ENCODE measurements at regions not wholly inside any gene's neighbourhood (a gene's known extent, or its start where the extent isn't known, plus 50 kb on each side); places are given as distances from the start of the nearest gene placed in this dataset.

- DNase-seq = no peak
- CTCF ChIA-PET = interaction anchor here (0.7 kb wide), 1 partner anchor 11 kb away, joined by 3 read pairs; no protein-coding TSS in a partner anchor
- H3K27ac ChIP-seq (ENCODE audit: insufficient read depth in 1 of 2, low read depth in 1 of 2, low read length in 2 of 2, poor library complexity in 1 of 2, severe bottlenecking in 2 of 2) = no peak overlapping the region
Measured at GRCh38 chr3:107992976-107993684, 97.7 kb downstream of the CD47 start.

GRCh38 chr3:107990926-107991325, 99.9 kb downstream of the CD47 start:
- H3K36me3 ChIP-seq (ENCODE audit: control insufficient read depth in 4 of 4, insufficient read depth in 4 of 4, low read length in 3 of 4) = no peaks in the 10 kb centered on the region
- H3K27ac ChIP-seq (ENCODE audit: insufficient read depth in 1 of 2, low read depth in 1 of 2, low read length in 2 of 2, poor library complexity in 1 of 2, severe bottlenecking in 2 of 2) = no peak overlapping the region
- ChIA-PET POLR2A (no interaction called here), CTCF (no interaction called here)
- no peak for DNase-seq
- 100% methylated on average over 5 of the region's 5 CpGs for WGBS (ENCODE audit: insufficient coverage)
- H3K9me3 ChIP-seq (ENCODE audit: control extremely low read depth in 1 of 5, control insufficient read depth in 4 of 5, insufficient read depth in 2 of 5, low read depth in 1 of 5, low read length in 4 of 5) = no peaks in the 10 kb centered on the region
- peaks cover 0 to 1% (median 0%) of the 10 kb centered on the region in 4 experiments for H3K4me1 ChIP-seq (ENCODE audit: control extremely low read depth in 1 of 4, control insufficient read depth in 4 of 4, insufficient read depth in 4 of 4, low read length in 3 of 4)
- H3K4me3 ChIP-seq (ENCODE audit: control insufficient read depth in 1 of 7, extremely low read depth in 1 of 7, insufficient read depth in 4 of 7, low read depth in 2 of 7, low read length in 6 of 7) = no peak overlapping the region
- no peaks in the 10 kb centered on the region for H3K27me3 ChIP-seq (replicated peaks in 2 of 5; ENCODE audit: control insufficient read depth in 4 of 5, insufficient read depth in 5 of 5, low read length in 4 of 5)

More at GRCh38 chr3:107992976-107993684, 97.7 kb downstream of the CD47 start:
- Histone ChIP-seq H3K4me1 (ENCODE audit: control extremely low read depth in 1 of 4, control insufficient read depth in 4 of 4, insufficient read depth in 4 of 4, low read length in 3 of 4) (peaks cover 0 to 8% (median 0%) of the 10 kb centered on the region in 4 experiments), H3K9me3 (ENCODE audit: control extremely low read depth in 1 of 5, control insufficient read depth in 4 of 5, insufficient read depth in 2 of 5, low read depth in 1 of 5, low read length in 4 of 5) (no peaks in the 10 kb centered on the region), H3K4me3 (ENCODE audit: control insufficient read depth in 1 of 7, extremely low read depth in 1 of 7, insufficient read depth in 4 of 7, low read depth in 2 of 7, low read length in 6 of 7) (no peak overlapping the region), H3K36me3 (ENCODE audit: control insufficient read depth in 4 of 4, insufficient read depth in 4 of 4, low read length in 3 of 4) (no peaks in the 10 kb centered on the region), H3K27me3 (replicated peaks in 2 of 5; ENCODE audit: control insufficient read depth in 4 of 5, insufficient read depth in 5 of 5, low read length in 4 of 5) (no peaks in the 10 kb centered on the region)
- POLR2A ChIA-PET = no interaction called here
- 98% methylated on average over 7 of the region's 9 CpGs for WGBS (ENCODE audit: insufficient coverage)

- 100% methylated on average over 4 of the region's 6 CpGs for whole genome bisulfite sequencing (ENCODE audit: insufficient coverage)
- H3K27ac ChIP-seq (ENCODE audit: insufficient read depth in 1 of 2, low read depth in 1 of 2, low read length in 2 of 2, poor library complexity in 1 of 2, severe bottlenecking in 2 of 2) = no peak overlapping the region
- H3K4me1 ChIP-seq (ENCODE audit: control extremely low read depth in 1 of 4, control insufficient read depth in 4 of 4, insufficient read depth in 4 of 4, low read length in 3 of 4) = peaks cover 0 to 3% (median 3%) of the 10 kb centered on the region in 4 experiments
- H3K4me3 ChIP-seq (ENCODE audit: control insufficient read depth in 1 of 7, extremely low read depth in 1 of 7, insufficient read depth in 4 of 7, low read depth in 2 of 7, low read length in 6 of 7) = no peak overlapping the region
- no peaks in the 10 kb centered on the region for H3K9me3 ChIP-seq (ENCODE audit: control extremely low read depth in 1 of 5, control insufficient read depth in 4 of 5, insufficient read depth in 2 of 5, low read depth in 1 of 5, low read length in 4 of 5)
- H3K36me3 ChIP-seq (ENCODE audit: control insufficient read depth in 4 of 4, insufficient read depth in 4 of 4, low read length in 3 of 4) = no peaks in the 10 kb centered on the region
- H3K27me3 ChIP-seq (replicated peaks in 2 of 5; ENCODE audit: control insufficient read depth in 4 of 5, insufficient read depth in 5 of 5, low read length in 4 of 5) = no peaks in the 10 kb centered on the region
- CTCF ChIA-PET = no interaction called here
- DNase-seq = no peak
- POLR2A ChIA-PET = no interaction called here
Measured at GRCh38 chr3:107990433-107990832, 100.4 kb downstream of the CD47 start.

GRCh38 chr3:107989661-107990060, 101.2 kb downstream of the CD47 start:
- peaks cover 0 to 4% (median 4%) of the 10 kb centered on the region in 4 experiments for H3K4me1 ChIP-seq (ENCODE audit: control extremely low read depth in 1 of 4, control insufficient read depth in 4 of 4, insufficient read depth in 4 of 4, low read length in 3 of 4)
- CTCF ChIA-PET = no interaction called here
- no peak overlapping the region for H3K27ac ChIP-seq (ENCODE audit: insufficient read depth in 1 of 2, low read depth in 1 of 2, low read length in 2 of 2, poor library complexity in 1 of 2, severe bottlenecking in 2 of 2)
- no peaks in the 10 kb centered on the region for H3K27me3 ChIP-seq (replicated peaks in 2 of 5; ENCODE audit: control insufficient read depth in 4 of 5, insufficient read depth in 5 of 5, low read length in 4 of 5)
- H3K36me3 ChIP-seq (ENCODE audit: control insufficient read depth in 4 of 4, insufficient read depth in 4 of 4, low read length in 3 of 4) = no peaks in the 10 kb centered on the region
- H3K9me3 ChIP-seq (ENCODE audit: control extremely low read depth in 1 of 5, control insufficient read depth in 4 of 5, insufficient read depth in 2 of 5, low read depth in 1 of 5, low read length in 4 of 5) = no peaks in the 10 kb centered on the region
- POLR2A ChIA-PET = no interaction called here
- WGBS (ENCODE audit: insufficient coverage) = 31% methylated on average over 2 of the region's 4 CpGs
- DNase-seq = no peak
- no peak overlapping the region for H3K4me3 ChIP-seq (ENCODE audit: control insufficient read depth in 1 of 7, extremely low read depth in 1 of 7, insufficient read depth in 4 of 7, low read depth in 2 of 7, low read length in 6 of 7)

- ChIA-PET POLR2A (no interaction called here), CTCF (interaction anchor here (1.6 kb wide), 1 partner anchor 13 kb away, joined by 4 read pairs; no protein-coding TSS in a partner anchor)
- WGBS (ENCODE audit: insufficient coverage) = 76% methylated on average over 6 of the region's 6 CpGs
- Histone ChIP-seq H3K27me3 (replicated peaks in 2 of 5; ENCODE audit: control insufficient read depth in 4 of 5, insufficient read depth in 5 of 5, low read length in 4 of 5) (no peaks in the 10 kb centered on the region), H3K9me3 (ENCODE audit: control extremely low read depth in 1 of 5, control insufficient read depth in 4 of 5, insufficient read depth in 2 of 5, low read depth in 1 of 5, low read length in 4 of 5) (no peaks in the 10 kb centered on the region), H3K4me3 (ENCODE audit: control insufficient read depth in 1 of 7, extremely low read depth in 1 of 7, insufficient read depth in 4 of 7, low read depth in 2 of 7, low read length in 6 of 7) (no peak overlapping the region), H3K4me1 (ENCODE audit: control extremely low read depth in 1 of 4, control insufficient read depth in 4 of 4, insufficient read depth in 4 of 4, low read length in 3 of 4) (peaks cover 0 to 4% (median 4%) of the 10 kb centered on the region in 4 experiments), H3K27ac (ENCODE audit: insufficient read depth in 1 of 2, low read depth in 1 of 2, low read length in 2 of 2, poor library complexity in 1 of 2, severe bottlenecking in 2 of 2) (no peak overlapping the region), H3K36me3 (ENCODE audit: control insufficient read depth in 4 of 4, insufficient read depth in 4 of 4, low read length in 3 of 4) (no peaks in the 10 kb centered on the region)
- DNase-seq = peak in 2 of 3 donors; percentile 38 to 53
Measured at GRCh38 chr3:107988460-107989175, 102.2 kb downstream of the CD47 start.

GRCh38 chr3:107987036-107987939, 103.5 kb downstream of the CD47 start:
- Histone ChIP-seq H3K36me3 (ENCODE audit: control insufficient read depth in 4 of 4, insufficient read depth in 4 of 4, low read length in 3 of 4) (no peaks in the 10 kb centered on the region), H3K4me3 (ENCODE audit: control insufficient read depth in 1 of 7, extremely low read depth in 1 of 7, insufficient read depth in 4 of 7, low read depth in 2 of 7, low read length in 6 of 7) (no peak overlapping the region), H3K4me1 (ENCODE audit: control extremely low read depth in 1 of 4, control insufficient read depth in 4 of 4, insufficient read depth in 4 of 4, low read length in 3 of 4) (peaks cover 0 to 4% (median 4%) of the 10 kb centered on the region in 4 experiments), H3K27me3 (replicated peaks in 2 of 5; ENCODE audit: control insufficient read depth in 4 of 5, insufficient read depth in 5 of 5, low read length in 4 of 5) (no peaks in the 10 kb centered on the region), H3K9me3 (ENCODE audit: control extremely low read depth in 1 of 5, control insufficient read depth in 4 of 5, insufficient read depth in 2 of 5, low read depth in 1 of 5, low read length in 4 of 5) (no peaks in the 10 kb centered on the region), H3K27ac (ENCODE audit: insufficient read depth in 1 of 2, low read depth in 1 of 2, low read length in 2 of 2, poor library complexity in 1 of 2, severe bottlenecking in 2 of 2) (no peak overlapping the region)
- ChIA-PET POLR2A (no interaction called here), CTCF (interaction anchor here (1.0 to 1.6 kb wide), 4 partner anchors 12 to 110 kb away, joined by 3 to 8 read pairs (median 4); no protein-coding TSS in a partner anchor)
- 93% methylated on average over 5 of the region's 8 CpGs for WGBS (ENCODE audit: insufficient coverage)
- DNase-seq = no peak

All from common myeloid progenitor, CD34-positive (primary cell).